ENCODE measurements at regions not wholly inside any gene's neighbourhood (a gene's known extent, or its start where the extent isn't known, plus 50 kb on each side); places are given as distances from the start of the nearest gene placed in this dataset.

- DNase-seq (no peak), ATAC-seq (ENCODE audit: low read depth) (no peak)
- Mint-ChIP-seq H3K27ac (no peak overlapping the region), H3K36me3 (ENCODE audit: low read depth) (no peaks in the 10 kb centered on the region), H3K27me3 (no peaks in the 10 kb centered on the region), H3K9me3 (peaks cover 5% of the 10 kb centered on the region), H3K4me1 (no peaks in the 10 kb centered on the region), H3K4me3 (no peak overlapping the region)
- intact Hi-C loops (cut with micrococcal nuclease), result no loop called here
- no peak for TF ChIP-seq CTCF (IDR thresholded peaks at IDR 0.05)
- ChIA-PET POLR2A (no interaction called here), CTCF (no interaction called here)
Measured at GRCh38 chr11:29135504-29135903, 881.3 kb downstream of the KCNA4 start.

- no peak for ATAC-seq (ENCODE audit: low read depth)
- Mint-ChIP-seq H3K4me1 (no peaks in the 10 kb centered on the region), H3K4me3 (no peak overlapping the region), H3K9me3 (peaks cover 4% of the 10 kb centered on the region), H3K36me3 (ENCODE audit: low read depth) (no peaks in the 10 kb centered on the region), H3K27me3 (no peaks in the 10 kb centered on the region), H3K27ac (no peak overlapping the region)
- POLR2A ChIA-PET, result no interaction called here
- DNase-seq, result no peak
- TF ChIP-seq CTCF (IDR thresholded peaks at IDR 0.05), result no peak
- CTCF ChIA-PET, result no interaction called here
- intact Hi-C loops (cut with micrococcal nuclease), result no loop called here
Measured at GRCh38 chr11:29131055-29131454, 885.8 kb downstream of the KCNA4 start.

- H3K9me3 Mint-ChIP-seq, result peaks cover 4% of the 10 kb centered on the region
- H3K4me3 Mint-ChIP-seq, result no peak overlapping the region
- no peaks in the 10 kb centered on the region for H3K4me1 Mint-ChIP-seq
- no peaks in the 10 kb centered on the region for H3K36me3 Mint-ChIP-seq (ENCODE audit: low read depth)
- ChIA-PET CTCF (no interaction called here), POLR2A (no interaction called here)
- no peaks in the 10 kb centered on the region for H3K27me3 Mint-ChIP-seq
- no peak for TF ChIP-seq CTCF (IDR thresholded peaks at IDR 0.05)
- ATAC-seq (ENCODE audit: low read depth), result no peak
- DNase-seq, result no peak
- intact Hi-C loops (cut with micrococcal nuclease), result no loop called here
- no peak overlapping the region for H3K27ac Mint-ChIP-seq
Measured at GRCh38 chr11:29129844-29130243, 887.0 kb downstream of the KCNA4 start.

GRCh38 chr11:29127461-29127860 is 889.4 kb downstream of the KCNA4 start:
- CTCF ChIA-PET, result no interaction called here
- no peaks in the 10 kb centered on the region for H3K27me3 Mint-ChIP-seq
- intact Hi-C loops (cut with micrococcal nuclease), result no loop called here
- no peak overlapping the region for H3K27ac Mint-ChIP-seq
- no peak for TF ChIP-seq CTCF (IDR thresholded peaks at IDR 0.05)
- no peaks in the 10 kb centered on the region for H3K36me3 Mint-ChIP-seq (ENCODE audit: low read depth)
- H3K4me3 Mint-ChIP-seq, result no peak overlapping the region
- POLR2A ChIA-PET, result no interaction called here
- ATAC-seq (ENCODE audit: low read depth), result no peak
- no peaks in the 10 kb centered on the region for H3K4me1 Mint-ChIP-seq
- peaks cover 7% of the 10 kb centered on the region for H3K9me3 Mint-ChIP-seq
- DNase-seq, result no peak

GRCh38 chr11:29125606-29126005 is 891.2 kb downstream of the KCNA4 start:
- ATAC-seq (ENCODE audit: low read depth) (no peak), DNase-seq (no peak)
- Mint-ChIP-seq H3K36me3 (ENCODE audit: low read depth) (no peaks in the 10 kb centered on the region), H3K27ac (no peak overlapping the region), H3K4me1 (no peaks in the 10 kb centered on the region), H3K4me3 (no peak overlapping the region), H3K9me3 (peaks cover 7% of the 10 kb centered on the region), H3K27me3 (no peaks in the 10 kb centered on the region)
- intact Hi-C loops (cut with micrococcal nuclease), result no loop called here
- ChIA-PET POLR2A (no interaction called here), CTCF (no interaction called here)
- TF ChIP-seq CTCF (IDR thresholded peaks at IDR 0.05), result no peak
